ENCODE measurements at regions not wholly inside any gene's neighbourhood (a gene's known extent, or its start where the extent isn't known, plus 50 kb on each side); places are given as distances from the start of the nearest gene placed in this dataset.

GRCh38 chr6:131362696-131363095 is 210.3 kb upstream of the ARG1 start:
- TF ChIP-seq EZH2 (IDR thresholded peaks at IDR 0.05; ENCODE audit: low read depth, low read length, severe bottlenecking), result no peak
- TF ChIP-seq, protein P1, sequence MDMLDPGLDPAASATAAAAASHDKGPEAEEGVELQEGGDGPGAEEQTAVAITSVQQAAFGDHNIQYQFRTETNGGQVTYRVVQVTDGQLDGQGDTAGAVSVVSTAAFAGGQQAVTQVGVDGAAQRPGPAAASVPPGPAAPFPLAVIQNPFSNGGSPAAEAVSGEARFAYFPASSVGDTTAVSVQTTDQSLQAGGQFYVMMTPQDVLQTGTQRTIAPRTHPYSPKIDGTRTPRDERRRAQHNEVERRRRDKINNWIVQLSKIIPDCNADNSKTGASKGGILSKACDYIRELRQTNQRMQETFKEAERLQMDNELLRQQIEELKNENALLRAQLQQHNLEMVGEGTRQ (IDR thresholded peaks at IDR 0.05; ENCODE audit: low read length), result no peak
- TF ChIP-seq JUND (IDR thresholded peaks at IDR 0.05; ENCODE audit: low read length), result no peak
- no peak for TF ChIP-seq POU5F1 (IDR thresholded peaks at IDR 0.05; ENCODE audit: low read depth, low read length)
- no peak for TF ChIP-seq TAF1 (IDR thresholded peaks at IDR 0.05; ENCODE audit: low read depth, low read length)
- TF ChIP-seq SIN3A (conservative IDR thresholded peaks at IDR 0.05 in 1 of 2, IDR thresholded peaks at IDR 0.05 in 1 of 2; ENCODE audit: low read depth in 1 of 2, low read length in 2 of 2), result no peak
- no peak for TF ChIP-seq CBX5 (IDR thresholded peaks at IDR 0.05; ENCODE audit: low read depth, low read length)
- no peak for TF ChIP-seq POLR2AphosphoS5 (IDR thresholded peaks at IDR 0.05; ENCODE audit: low read depth, low read length)
- TF ChIP-seq EP300 (IDR thresholded peaks at IDR 0.05; ENCODE audit: borderline replicate concordance in 1 of 2, low read depth in 2 of 2, low read length in 2 of 2), result no peak
- no peak for TF ChIP-seq CTCF (IDR thresholded peaks at IDR 0.05; ENCODE audit: control extremely low read depth in 1 of 3, insufficient read depth in 1 of 3, low read depth in 1 of 3, low read length in 3 of 3)
- TF ChIP-seq YY1 (IDR thresholded peaks at IDR 0.05; ENCODE audit: low read depth, low read length), result no peak
- TF ChIP-seq POLR2A (IDR thresholded peaks at IDR 0.05; ENCODE audit: control extremely low read depth in 1 of 2, low read depth in 2 of 2, low read length in 2 of 2), result no peak
